Esophagus muscularis mucosa (tissue), 4 donors: ENCODE measurements at regions not wholly inside any gene's neighbourhood (a gene's known extent, or its start where the extent isn't known, plus 50 kb on each side); places are given as distances from the start of the nearest gene placed in this dataset.

Experiments used
- DNase-seq: peaks from one replicate; pipeline ENCODE4 v3.0.0-alpha.2; 2017; ENCODE audit errors: extremely low spot score
- H3K27ac ChIP-seq, 4 donors: fragments of 200-600 bp; sonication (generic); replicated peaks in 1 of 4; 1 replicate in 3 of 4; 2 replicates in 1 of 4; pipeline ENCODE4 v1.5.1; 2016 to 2019; ENCODE audit warnings: mild to moderate bottlenecking in 1 of 4
- H3K27me3 ChIP-seq, 4 donors: fragments of 200-600 bp; sonication (generic); one replicate each; pipeline versions ENCODE4 v1.5.1 to v1.6.0; 2016 to 2019
- H3K36me3 ChIP-seq, 4 donors: fragments of 200-600 bp; sonication (generic); one replicate each; pipeline ENCODE4 v1.5.1; 2016 to 2019
- H3K4me1 ChIP-seq, 4 donors: fragments of 200-600 bp; sonication (generic); one replicate each; pipeline ENCODE4 v1.5.1; 2016 to 2019
- H3K4me3 ChIP-seq, 4 donors: fragments of 200-600 bp; sonication (generic); 1 replicate in 2 of 4; 2 replicates in 2 of 4; pipeline ENCODE4 v1.5.1; 2016 to 2019; ENCODE audit warnings: mild to moderate bottlenecking in 4 of 4, moderate library complexity in 1 of 4
- H3K9me3 ChIP-seq, 4 donors: fragments of 200-600 bp; sonication (generic); 1 replicate in 3 of 4; 2 replicates in 1 of 4; pipeline ENCODE4 v1.5.1; 2016 to 2019
- CTCF ChIP-seq, 3 experiments: fragments of 200-600 bp in 2 of 3; fragments of 450-650 bp in 1 of 3; sonication (generic) in 2 of 3; IDR thresholded peaks; one replicate each; pipeline ENCODE4 v1.5.1; 2017 to 2019; ENCODE audit warnings: antibody characterized with exemption in 3 of 3, mild to moderate bottlenecking in 2 of 3, moderate library complexity in 1 of 3
- EP300 ChIP-seq: sonication (generic); formaldehyde crosslinking; IDR thresholded peaks from one replicate; pipeline ENCODE4 v1.6.1; 2017; ENCODE audit warnings: antibody characterized with exemption
- POLR2A ChIP-seq: fragments of 450-650 bp; IDR thresholded peaks from one replicate; pipeline ENCODE4 v1.6.1; 2017; ENCODE audit warnings: antibody characterized with exemption, moderate library complexity, mild to moderate bottlenecking, low read depth
- POLR2AphosphoS5 ChIP-seq, 2 donors: sonication (generic); formaldehyde crosslinking; IDR thresholded peaks; one replicate each; pipeline ENCODE4 v1.6.1; 2017; ENCODE audit warnings: antibody characterized with exemption in 2 of 2
- WGBS: methylation state at CpG from one replicate; pipeline ENCODE4 v1.1.5; 2018; 5-methylcytosine and 5-hydroxymethylcytosine counted together
- intact Hi-C: fragments of 100-400 bp; cut with DNase I; formaldehyde crosslinking; loops from one replicate; pipeline ENCODE4 v1.15.1; 2023

- Histone ChIP-seq H3K27me3 (no peaks in the 10 kb centered on the region), H3K36me3 (no peaks in the 10 kb centered on the region), H3K4me1 (peaks cover 0 to 36% (median 28%) of the 10 kb centered on the region in 4 donors), H3K9me3 (no peaks in the 10 kb centered on the region), H3K27ac (peak overlapping the region in 1 of 4 donors; percentile 1), H3K4me3 (no peak overlapping the region)
- TF ChIP-seq EP300 (no peak), POLR2A (no peak), POLR2AphosphoS5 (IDR thresholded peaks at IDR 0.05) (no peak), CTCF (IDR thresholded peaks at IDR 0.05) (no peak)
- intact Hi-C loops: no loop called here
- WGBS: 79% methylated on average over 7 of the region's 7 CpGs
- no peak for DNase-seq
Measured at GRCh38 chr1:229091721-229092136, 179.2 kb upstream of the RAB4A start.

- Histone ChIP-seq H3K4me3 (no peak overlapping the region), H3K27ac (no peak overlapping the region), H3K36me3 (no peaks in the 10 kb centered on the region), H3K4me1 (peaks cover 0 to 27% (median 20%) of the 10 kb centered on the region in 4 donors), H3K9me3 (no peaks in the 10 kb centered on the region), H3K27me3 (no peaks in the 10 kb centered on the region)
- DNase-seq: no peak
- 82% methylated on average over 7 of the region's 8 CpGs for WGBS
- intact Hi-C loops: no loop called here
- TF ChIP-seq POLR2A: no peak
- no peak for TF ChIP-seq POLR2AphosphoS5 (IDR thresholded peaks at IDR 0.05)
- no peak for TF ChIP-seq EP300
- no peak for TF ChIP-seq CTCF (IDR thresholded peaks at IDR 0.05)
Measured at GRCh38 chr1:229092377-229093237, 178.3 kb upstream of the RAB4A start.

GRCh38 chr1:229093238-229093540 is 177.7 kb upstream of the RAB4A start:
- Histone ChIP-seq H3K36me3 (no peaks in the 10 kb centered on the region), H3K4me1 (peaks cover 0 to 21% (median 14%) of the 10 kb centered on the region in 4 donors), H3K4me3 (no peak overlapping the region), H3K9me3 (no peaks in the 10 kb centered on the region), H3K27me3 (no peaks in the 10 kb centered on the region), H3K27ac (no peak overlapping the region)
- 89% methylated on average over 2 of the region's 2 CpGs for WGBS
- TF ChIP-seq CTCF (IDR thresholded peaks at IDR 0.05): no peak
- TF ChIP-seq EP300: no peak
- TF ChIP-seq POLR2AphosphoS5 (IDR thresholded peaks at IDR 0.05): no peak
- no peak for TF ChIP-seq POLR2A
- intact Hi-C loops: no loop called here
- no peak for DNase-seq

GRCh38 chr1:229093609-229094336 is 177.1 kb upstream of the RAB4A start:
- no peaks in the 10 kb centered on the region for H3K36me3 ChIP-seq
- H3K27me3 ChIP-seq: no peaks in the 10 kb centered on the region
- H3K9me3 ChIP-seq: no peaks in the 10 kb centered on the region
- 70% methylated on average over 5 of the region's 5 CpGs for WGBS
- intact Hi-C loops: no loop called here
- no peak for DNase-seq
- peaks cover 0 to 18% (median 10%) of the 10 kb centered on the region in 4 donors for H3K4me1 ChIP-seq
- no peak overlapping the region for H3K27ac ChIP-seq
- no peak for TF ChIP-seq EP300
- H3K4me3 ChIP-seq: no peak overlapping the region

GRCh38 chr1:229094476-229095311 is 176.2 kb upstream of the RAB4A start:
- Histone ChIP-seq H3K4me1 (peaks cover 0 to 18% (median 10%) of the 10 kb centered on the region in 4 donors), H3K4me3 (no peak overlapping the region), H3K27ac (no peak overlapping the region), H3K9me3 (no peaks in the 10 kb centered on the region), H3K27me3 (no peaks in the 10 kb centered on the region), H3K36me3 (no peaks in the 10 kb centered on the region)
- whole genome bisulfite sequencing: 87% methylated on average over 11 of the region's 13 CpGs
- TF ChIP-seq POLR2A: no peak
- no peak for TF ChIP-seq CTCF (IDR thresholded peaks at IDR 0.05)
- no peak for TF ChIP-seq POLR2AphosphoS5 (IDR thresholded peaks at IDR 0.05)
- TF ChIP-seq EP300: no peak
- no peak for DNase-seq
- intact Hi-C loops: no loop called here
